SKM-1 treated with dmso at 0.1 percent for 144 hours (cell line): ENCODE measurements at regions not wholly inside any gene's neighbourhood (a gene's known extent, or its start where the extent isn't known, plus 50 kb on each side); places are given as distances from the start of the nearest gene placed in this dataset.

ENCODE experiments used
- DNase-seq: peaks from one replicate; lab custom pipeline; 2025; ENCODE audit not compliant: unreplicated experiment; lab: John Stamatoyannopoulos, UW

DNA sequence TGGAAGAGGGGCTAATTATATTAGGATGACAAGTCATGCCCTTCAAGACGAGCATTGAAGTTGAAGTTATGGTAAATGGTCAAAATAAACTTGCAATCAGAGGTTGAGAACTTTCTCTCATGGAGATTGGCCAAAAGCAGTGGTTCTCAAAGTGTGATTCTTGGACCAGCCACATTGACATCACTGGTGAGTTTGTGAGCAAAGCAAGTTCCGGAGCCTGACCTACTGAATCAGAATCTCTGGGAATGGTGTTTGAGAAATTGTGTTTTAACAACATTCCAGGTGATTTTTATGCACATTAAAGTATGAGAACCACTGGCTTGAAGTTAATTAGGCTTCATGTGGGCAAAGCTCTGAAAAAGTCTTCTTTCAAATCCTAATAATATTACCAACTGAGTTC is 403.5 kb downstream of the ZSWIM6 start:
- DNase-seq, result no peak

DNA sequence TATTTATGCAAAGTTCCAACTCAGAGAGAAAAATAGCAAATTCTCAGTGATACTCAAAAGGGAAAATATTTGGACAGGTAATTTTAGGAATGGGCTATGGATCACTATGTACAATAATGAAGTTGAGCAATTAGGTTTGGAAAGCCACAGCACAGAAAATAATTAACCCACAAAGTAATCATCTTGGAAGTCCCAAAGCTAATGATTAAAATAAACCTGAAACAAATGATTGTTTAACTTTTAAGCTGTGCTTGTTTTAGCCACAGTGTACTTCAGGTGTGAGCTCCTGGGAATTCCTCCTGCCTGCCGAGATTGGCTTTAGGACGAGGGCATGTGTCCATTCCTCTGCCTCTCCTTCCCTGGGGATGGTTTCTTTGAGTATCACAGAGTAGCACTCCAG is 403.9 kb downstream of the ZSWIM6 start:
- DNase-seq, result no peak

DNA sequence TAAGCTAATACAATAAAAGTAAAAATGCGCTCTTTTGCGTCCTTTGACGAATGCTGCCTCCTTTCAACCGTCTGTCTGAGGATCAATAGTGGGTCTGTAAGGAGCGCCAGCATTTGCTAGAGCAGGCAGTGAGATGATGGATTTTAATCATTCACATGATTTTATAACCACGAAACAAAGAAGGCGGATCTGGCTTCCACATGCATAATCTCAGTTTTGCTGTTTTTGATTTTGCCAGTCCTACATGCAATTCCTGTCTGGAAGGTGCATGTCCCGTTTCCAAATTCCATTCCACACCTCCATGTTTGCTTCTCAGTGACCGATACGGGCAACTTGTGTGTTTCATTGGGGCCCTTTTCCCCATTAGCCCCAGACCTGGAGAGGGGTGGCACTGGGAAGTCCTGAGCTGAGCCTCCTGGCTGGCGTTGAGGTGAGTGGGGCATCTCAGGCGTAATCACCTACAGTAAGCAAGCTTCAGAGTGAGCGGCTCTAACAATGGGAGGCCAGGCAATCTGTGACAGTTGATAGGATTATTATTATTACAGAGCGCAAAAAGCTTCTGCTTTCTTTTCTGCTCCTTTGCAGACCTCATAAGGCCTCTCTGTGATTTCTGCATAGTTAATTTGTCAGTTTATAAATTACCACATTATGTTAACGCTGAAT is 405.4 kb downstream of the ZSWIM6 start:
- DNase-seq, result no peak

DNA sequence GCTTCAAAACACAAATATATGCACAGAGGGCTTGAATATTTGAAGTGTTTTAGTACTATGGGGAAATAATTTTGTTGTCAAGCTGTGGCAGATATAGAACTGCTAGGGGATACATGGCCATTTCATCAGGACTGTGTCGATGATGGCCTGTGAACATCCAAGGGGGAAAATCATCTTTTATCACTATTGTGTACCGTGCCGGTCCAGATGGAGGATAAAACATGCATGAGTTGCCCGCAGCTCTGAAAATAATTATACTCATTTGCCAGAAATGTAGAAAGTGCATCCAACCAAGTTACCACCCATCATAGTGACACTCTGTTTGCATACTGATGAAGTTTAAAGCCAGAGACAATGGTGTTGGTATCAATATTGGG is 405.9 kb downstream of the ZSWIM6 start:
- DNase-seq, result no peak

DNA sequence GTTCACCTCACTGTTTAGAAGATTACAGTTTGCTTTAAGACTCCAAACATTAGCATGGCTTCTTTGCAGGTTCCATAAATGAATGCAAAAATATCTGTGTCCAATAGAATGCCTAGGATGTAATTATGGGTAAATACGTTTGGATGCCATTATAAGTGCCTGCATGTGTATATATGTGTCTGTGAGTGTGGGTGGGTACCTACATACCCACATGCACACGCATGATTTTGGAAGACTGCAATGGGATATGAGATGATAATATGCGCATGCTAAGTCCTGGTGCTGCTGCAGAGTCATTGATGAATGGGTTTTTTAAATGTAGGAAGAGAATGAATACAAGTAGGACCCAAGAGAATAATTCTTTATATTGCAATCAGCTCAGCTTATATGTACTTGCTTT is 406.4 kb downstream of the ZSWIM6 start:
- no peak for DNase-seq

GRCh38 chr5:61744690-61745619 is 412.9 kb downstream of the ZSWIM6 start:
- no peak for DNase-seq

GRCh38 chr5:61746831-61747575 is 414.9 kb downstream of the ZSWIM6 start:
- DNase-seq, result no peak

- no peak for DNase-seq
Observed at GRCh38 chr5:61748121-61748520, 416.1 kb downstream of the ZSWIM6 start.

DNA sequence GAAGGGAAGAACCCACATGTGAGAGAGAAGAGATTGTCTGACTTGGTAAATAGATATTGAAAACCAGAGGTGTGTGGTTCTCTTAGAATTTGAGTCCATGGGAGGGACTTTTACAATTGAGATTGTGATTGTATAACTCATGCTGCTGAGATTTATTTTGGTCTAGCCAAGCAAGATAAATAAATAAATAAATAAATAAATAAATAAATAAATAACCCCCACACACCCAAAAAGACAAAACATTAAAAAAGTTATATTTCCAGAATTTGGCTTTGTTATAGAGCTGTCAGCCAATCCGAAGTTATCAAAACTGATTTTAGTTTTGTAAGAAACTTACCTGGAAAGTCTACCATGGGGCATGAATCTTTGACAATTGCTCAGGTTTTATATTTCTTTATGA is 416.6 kb downstream of the ZSWIM6 start:
- no peak for DNase-seq

- no peak for DNase-seq
Observed at GRCh38 chr5:61752588-61752987, 420.5 kb downstream of the ZSWIM6 start.

- DNase-seq, result no peak
Observed at GRCh38 chr5:61754792-61755191, 422.7 kb downstream of the ZSWIM6 start.

GRCh38 chr5:61755726-61756222 is 423.7 kb downstream of the ZSWIM6 start:
- no peak for DNase-seq

- no peak for DNase-seq
Observed at GRCh38 chr5:61758711-61759110, 426.7 kb downstream of the ZSWIM6 start.

DNA sequence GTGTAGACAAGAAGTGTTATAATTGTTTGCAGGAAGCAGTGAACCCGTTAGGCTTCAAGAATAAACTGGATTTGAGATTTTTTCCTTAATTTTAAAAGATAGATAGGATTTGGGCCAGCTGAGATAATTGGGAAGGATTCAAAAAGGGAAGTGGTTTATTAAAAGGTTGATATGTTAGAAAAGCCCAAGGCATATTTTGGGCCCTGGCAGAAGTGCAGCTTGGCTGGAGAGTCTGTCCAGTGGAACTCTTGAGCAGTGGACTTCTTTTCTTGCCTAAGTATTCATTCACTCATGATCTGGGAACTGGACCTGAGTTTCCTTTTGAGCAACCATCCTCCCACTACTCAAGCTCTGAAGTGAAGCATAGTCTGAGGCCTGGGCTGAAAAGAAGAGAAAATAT is 433.4 kb downstream of the ZSWIM6 start:
- no peak for DNase-seq

- no peak for DNase-seq
Observed at GRCh38 chr5:61766141-61766540, 434.1 kb downstream of the ZSWIM6 start.

DNA sequence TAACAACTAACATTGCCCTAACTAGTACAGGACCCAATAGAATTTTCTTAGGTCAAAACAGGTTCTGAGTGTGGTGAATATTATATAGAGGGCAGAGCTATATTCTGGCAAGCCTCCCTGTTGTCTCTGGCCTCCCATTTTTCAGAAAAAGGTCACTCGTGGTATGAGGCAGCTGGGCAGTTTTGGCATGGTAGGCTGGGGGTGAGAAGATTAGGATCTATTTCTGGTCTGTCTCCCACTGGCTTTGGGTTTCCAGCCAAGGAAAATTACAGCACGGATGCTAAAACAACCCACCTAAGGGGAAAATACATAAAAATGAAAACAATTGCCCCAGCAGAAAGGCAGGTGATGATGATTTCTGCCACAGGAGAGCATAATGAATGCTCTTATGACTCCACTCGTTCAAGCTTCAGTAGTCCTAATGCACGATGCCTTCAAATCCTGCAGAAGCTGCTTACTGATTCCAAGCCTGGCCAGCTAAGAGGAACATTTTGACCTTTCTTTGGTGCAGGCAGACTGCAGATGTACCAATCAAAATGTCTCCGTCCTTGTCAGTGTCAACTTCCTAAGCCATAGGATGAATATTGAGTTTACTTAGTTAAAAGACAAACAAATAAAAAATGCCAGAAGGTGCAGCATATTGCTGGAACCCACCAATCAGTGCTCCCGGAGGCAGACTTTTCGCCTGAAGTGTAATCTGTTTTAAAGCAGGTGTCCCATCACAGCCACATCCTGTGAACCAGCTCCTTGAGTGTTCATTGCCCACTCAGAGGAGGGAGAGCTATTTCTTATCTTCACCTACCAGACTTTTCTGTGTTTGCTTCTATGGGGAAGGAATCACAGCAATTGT is 435.4 kb downstream of the ZSWIM6 start:
- no peak for DNase-seq

DNA sequence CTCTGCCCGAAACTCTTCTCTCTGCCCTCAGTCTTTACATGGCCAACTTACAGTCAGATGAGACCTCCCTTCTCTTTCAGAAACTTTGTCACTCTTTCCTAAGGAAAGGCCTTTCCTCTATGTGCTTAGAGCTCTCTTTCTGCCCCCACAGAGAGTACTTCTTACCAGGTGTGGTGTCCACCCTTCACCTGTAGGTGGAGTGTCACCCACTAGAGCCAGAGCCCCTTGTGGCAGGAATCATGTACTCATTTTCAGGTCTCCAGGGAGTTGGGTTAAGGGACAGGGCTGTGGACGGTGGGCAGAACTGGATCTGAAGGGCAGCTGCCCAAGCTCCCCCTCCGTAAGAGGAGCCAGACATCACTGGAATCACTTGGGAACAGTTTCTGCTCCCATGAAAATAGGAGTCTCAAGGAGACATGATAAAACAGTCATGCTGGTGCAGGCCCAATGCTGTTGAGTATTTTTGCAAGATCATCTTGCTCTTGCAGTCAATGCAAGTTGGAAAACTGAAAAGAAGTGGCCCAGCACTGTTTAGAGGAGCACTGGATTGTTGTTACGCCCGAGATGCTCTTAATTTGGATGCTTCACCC is 436.7 kb downstream of the ZSWIM6 start:
- peak; percentile 23 for DNase-seq

GRCh38 chr5:61771062-61771461 is 439.0 kb downstream of the ZSWIM6 start:
- no peak for DNase-seq

GRCh38 chr5:61771808-61772207 is 439.8 kb downstream of the ZSWIM6 start:
- no peak for DNase-seq

DNA sequence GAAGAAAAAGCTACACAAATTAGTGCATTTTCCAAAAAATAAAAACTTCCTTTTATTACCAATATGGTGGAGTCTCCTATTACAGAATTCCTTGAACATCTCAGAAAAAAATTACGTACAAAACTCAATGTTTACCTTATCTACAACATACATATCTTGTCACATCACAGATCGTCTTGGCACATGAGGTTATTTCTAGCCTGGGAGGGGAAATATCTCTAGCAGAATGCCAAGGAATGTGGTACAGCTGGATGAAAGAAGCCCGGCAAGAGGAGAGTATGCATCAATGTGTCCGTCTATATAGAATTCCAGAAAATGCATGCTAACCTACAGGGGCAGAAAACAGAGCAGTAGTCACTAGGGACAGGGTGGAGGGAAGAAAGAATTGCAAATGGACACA is 443.8 kb downstream of the ZSWIM6 start:
- no peak for DNase-seq
